ENCODE measurements at regions not wholly inside any gene's neighbourhood (a gene's known extent, or its start where the extent isn't known, plus 50 kb on each side); places are given as distances from the start of the nearest gene placed in this dataset.

DNA sequence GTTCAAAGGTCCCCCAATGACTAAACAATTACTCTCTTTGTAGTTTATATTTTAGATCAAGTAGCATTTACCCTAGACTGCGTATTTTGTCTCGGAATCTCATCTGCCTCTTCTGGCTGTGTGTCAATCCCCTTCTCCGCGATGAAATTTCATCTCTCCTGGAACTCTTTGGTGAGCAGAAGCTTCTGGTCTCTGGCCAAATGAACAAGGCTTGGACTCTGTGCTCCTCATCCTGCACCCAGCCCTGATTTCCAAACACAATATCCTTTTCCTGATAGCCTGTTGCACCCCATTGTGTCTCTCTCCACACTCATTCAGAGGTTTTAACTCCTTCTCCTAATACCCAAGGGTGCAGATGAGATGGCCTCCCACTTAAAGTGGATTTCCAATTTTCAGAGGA, 609.4 kb upstream of the CDH5 start:
- TF ChIP-seq CTCF (IDR thresholded peaks at IDR 0.05) (no peak), POLR2AphosphoS5 (IDR thresholded peaks at IDR 0.05; ENCODE audit: insufficient read depth in 1 of 2, low read depth in 1 of 2) (no peak)
